Kidney capillary endothelial cell (primary cell): ENCODE measurements at regions not wholly inside any gene's neighbourhood (a gene's known extent, or its start where the extent isn't known, plus 50 kb on each side); places are given as distances from the start of the nearest gene placed in this dataset.
"Not testable (repeated sequence)": the region's sequence is repeated elsewhere in the genome, so short reads cannot be mapped to it uniquely, and the experiment has no call there.

Experiments used
- DNase-seq: peaks from one replicate; pipeline ENCODE4 v3.0.0-alpha.2; 2018; ENCODE audit warnings: low spot score

- not testable (repeated sequence) for DNase-seq
Measured at GRCh38 chr9:106109706-106110105, 415.4 kb downstream of the TMEM38B start.

DNA sequence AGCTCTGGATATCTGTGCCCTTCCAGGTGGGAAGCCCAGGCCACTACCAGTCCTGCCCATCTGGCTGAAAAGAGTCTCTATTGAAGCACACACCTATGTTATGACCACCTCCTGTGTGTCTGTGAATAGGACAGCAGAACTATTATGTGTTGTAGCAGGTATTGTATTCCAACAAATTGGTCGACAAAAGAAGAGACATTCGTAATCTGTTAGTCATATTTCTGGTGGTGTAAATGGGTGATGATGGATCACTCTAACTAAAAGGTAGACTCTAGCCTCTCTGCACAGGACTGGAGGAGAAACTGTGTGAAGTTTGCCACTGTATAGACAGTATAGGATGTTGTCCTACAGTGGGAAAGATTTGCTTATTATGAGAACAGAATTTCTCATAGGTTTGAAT, 416.1 kb downstream of the TMEM38B start:
- no peak for DNase-seq

- DNase-seq: no peak
Measured at GRCh38 chr9:106111039-106111730, 416.8 kb downstream of the TMEM38B start.

DNA sequence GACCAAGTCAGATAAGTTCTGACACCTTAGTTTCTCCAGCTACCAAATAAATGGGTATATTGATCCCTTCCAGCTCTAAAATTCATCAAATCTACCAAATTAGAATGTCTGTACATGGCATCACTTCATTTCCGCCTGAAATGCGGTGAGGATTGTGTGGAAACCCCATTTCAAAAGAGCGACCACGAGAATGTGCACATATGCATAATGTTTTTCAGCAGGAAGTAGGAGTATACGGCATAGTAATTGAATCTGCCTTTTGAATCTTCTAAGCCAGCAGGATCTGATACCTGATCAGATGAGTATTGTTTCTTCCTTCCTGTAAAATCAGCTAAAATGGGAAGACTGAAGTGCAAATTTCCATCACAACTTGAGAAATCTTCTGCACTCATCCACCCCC, 418.6 kb downstream of the TMEM38B start:
- no peak for DNase-seq

- no peak for DNase-seq
Measured at GRCh38 chr9:106119176-106119575, 424.8 kb downstream of the TMEM38B start.

- no peak for DNase-seq
Measured at GRCh38 chr9:106120071-106120470, 425.7 kb downstream of the TMEM38B start.

DNA sequence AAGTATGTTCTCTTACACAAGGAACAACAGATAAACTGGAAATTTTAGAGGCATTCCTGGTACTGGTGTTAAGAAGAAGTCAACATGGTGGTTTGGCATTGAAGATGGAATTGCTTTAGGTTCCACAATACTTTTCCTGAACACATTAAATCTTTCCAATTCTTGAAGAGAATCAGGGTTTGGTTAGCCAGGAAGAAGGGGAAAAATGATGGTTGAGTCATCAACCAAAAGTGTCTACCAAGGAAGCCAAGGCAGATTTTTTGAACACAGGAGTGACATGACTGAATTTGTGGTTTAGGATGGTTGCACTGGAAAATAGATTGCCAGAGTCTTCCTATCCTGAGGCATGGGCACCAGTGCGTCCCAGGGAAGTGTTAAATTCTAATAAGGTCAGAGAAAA, 433.4 kb downstream of the TMEM38B start:
- no peak for DNase-seq

- no peak for DNase-seq
Measured at GRCh38 chr9:106130374-106130773, 436.0 kb downstream of the TMEM38B start.

DNA sequence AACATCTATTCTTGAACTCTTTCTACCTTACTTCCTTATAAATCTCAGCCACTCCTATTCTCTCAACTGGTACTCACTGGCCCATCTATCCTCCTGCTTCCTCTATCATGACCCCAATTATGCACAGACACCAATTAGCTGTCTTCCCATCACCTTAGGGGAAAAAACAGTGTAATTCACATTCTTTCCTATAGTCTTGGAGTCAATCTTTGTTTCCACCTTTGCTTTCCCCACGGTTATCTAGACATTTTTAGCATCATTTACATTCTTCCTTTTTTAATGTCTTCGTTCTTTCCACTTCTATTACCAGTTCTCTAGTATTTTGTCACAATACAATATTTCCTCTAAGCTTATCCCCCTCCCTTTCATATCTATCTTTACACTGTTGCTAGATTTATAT, 449.4 kb downstream of the TMEM38B start:
- DNase-seq: no peak

GRCh38 chr9:106146066-106146840, 451.9 kb downstream of the TMEM38B start:
- DNase-seq: no peak

DNA sequence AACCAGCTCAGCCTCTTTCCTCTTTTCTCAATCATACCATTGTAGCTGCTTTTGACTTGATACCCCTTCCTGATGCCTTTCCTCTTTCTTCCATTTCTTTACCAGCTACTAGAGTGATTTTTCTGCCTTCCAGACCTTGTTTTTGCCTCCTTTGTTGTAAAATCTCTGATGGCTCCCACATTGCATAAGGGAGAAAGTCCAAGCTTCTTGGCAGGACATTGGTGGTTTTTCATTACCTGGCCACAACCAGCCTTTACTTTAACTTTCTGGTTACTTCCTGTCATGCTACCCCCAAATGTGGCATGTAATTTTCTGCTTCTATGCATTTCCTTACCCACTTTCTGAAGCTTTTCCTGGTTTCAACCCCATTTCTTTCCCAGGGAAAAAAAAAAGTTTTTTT, 452.5 kb downstream of the TMEM38B start:
- no peak for DNase-seq

DNA sequence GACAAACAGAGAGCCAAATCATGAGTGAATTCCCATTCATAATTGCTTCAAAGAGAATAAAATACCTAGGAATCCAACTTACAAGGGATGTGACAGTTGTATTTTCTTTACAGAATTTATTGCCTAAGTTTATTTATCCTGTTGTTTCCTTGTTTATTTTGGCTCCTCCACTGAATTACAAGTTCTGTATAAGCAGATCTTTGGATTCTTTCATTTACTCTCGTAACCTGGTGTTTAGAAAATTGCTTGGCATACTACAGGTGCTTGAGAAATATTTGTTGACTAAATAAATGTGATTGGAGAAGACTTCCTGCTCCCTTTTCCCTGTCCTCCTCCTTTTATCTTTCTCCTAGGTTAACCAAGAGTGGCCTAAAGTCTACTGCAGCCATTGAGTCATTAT, 455.6 kb downstream of the TMEM38B start:
- no peak for DNase-seq

GRCh38 chr9:106156465-106156864, 462.1 kb downstream of the TMEM38B start:
- DNase-seq: no peak

DNA sequence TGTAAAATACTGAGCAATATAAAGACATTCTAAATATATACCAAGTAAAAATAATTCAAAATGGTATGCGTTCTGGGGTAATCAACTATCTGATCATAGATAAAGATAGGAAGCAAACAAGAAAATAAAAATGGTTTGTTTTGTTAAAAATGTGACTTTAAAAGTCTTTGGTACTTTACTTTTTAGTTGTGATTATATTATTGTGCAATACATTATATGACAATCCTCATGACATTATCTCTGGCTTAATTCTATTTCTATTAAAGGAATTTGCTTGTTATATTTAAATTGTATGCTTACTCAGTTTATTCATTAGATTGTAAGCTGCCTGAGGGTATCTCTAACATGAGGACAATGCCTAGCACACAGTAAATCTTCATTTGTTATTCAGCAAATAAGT, 477.9 kb downstream of the TMEM38B start:
- DNase-seq: no peak

DNA sequence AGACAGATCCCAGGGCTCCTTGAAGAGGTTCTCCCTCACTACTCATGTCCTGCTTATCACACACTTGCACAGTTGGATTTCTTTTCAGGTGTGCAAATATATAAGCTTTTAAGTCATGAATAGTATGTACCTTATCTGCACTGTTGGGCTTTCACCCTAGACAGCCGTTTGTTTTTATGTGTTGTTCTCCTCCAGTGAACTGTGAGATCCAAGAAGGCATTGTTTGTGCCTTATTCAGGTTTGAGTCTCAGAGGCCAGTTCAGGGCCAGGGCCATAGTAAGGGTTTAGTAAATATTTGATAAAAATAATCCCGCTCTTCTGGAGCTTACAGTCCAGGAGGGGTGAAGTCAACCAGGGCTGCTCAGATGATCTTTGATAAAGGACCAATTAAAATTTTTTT, 480.0 kb downstream of the TMEM38B start:
- no peak for DNase-seq

- no peak for DNase-seq
Measured at GRCh38 chr9:106177216-106177615, 482.9 kb downstream of the TMEM38B start.

- DNase-seq: no peak
Measured at GRCh38 chr9:106179191-106179590, 484.9 kb downstream of the TMEM38B start.

GRCh38 chr9:106203815-106204516, 509.6 kb downstream of the TMEM38B start:
- not testable (repeated sequence) for DNase-seq

GRCh38 chr9:106207298-106207697, 513.0 kb downstream of the TMEM38B start:
- no peak for DNase-seq

GRCh38 chr9:106218427-106218826, 524.1 kb downstream of the TMEM38B start:
- no peak for DNase-seq

GRCh38 chr9:106218854-106219253, 524.5 kb downstream of the TMEM38B start:
- no peak for DNase-seq

DNA sequence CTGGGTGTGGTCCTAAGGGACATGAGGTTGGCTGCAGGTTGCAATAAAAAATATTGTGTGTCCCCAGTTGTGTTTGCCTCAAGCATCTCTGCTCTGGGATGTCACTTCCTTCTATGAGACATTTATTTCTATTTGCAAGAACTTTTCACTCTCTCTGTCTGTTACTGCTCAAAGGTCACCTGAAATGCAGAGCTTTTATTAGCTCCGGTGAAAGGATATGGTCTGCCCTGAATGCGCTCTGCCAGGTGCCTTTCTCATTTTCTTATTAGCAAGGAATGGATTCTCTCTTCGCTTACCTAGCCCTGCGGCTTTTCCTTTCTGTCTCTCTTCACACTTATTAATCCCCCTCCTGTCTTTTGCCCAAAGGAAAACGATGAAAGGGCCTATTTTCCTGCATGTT, 526.1 kb downstream of the TMEM38B start:
- no peak for DNase-seq

DNA sequence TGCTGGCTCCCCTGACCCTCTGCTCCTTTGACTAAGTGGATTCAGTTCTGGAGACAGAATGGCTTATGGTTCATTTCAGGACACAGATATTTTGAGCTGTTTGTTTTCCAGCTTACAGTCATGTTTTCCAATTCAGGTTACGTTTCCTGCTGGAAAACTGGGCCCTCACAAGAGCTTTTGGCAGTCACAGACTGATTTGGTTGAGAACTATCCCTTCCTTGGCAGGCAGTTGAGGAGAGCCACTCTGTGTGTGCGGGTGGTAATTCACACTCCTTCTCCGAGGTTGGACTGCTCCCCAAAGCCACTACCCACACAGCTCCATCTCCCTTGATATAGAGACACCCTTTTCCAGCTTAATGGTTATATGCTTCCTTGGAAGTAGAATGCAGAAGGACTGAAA, 534.5 kb downstream of the TMEM38B start:
- DNase-seq: no peak
